Activated CD4-positive, alpha-beta T cell treated with anti-CD3 and anti-CD28 coated beads, Interleukin-2, amount 50 U/mL, for 16 hours (primary cell): ENCODE measurements at regions not wholly inside any gene's neighbourhood (a gene's known extent, or its start where the extent isn't known, plus 50 kb on each side); places are given as distances from the start of the nearest gene placed in this dataset.

ENCODE experiments used
- DNase-seq: peaks from one replicate; pipeline ENCODE4 v3.0.0-alpha.2; 2020

GRCh38 chr11:128298271-128298670 is 289.1 kb downstream of the ETS1 start:
- DNase-seq, result no peak

GRCh38 chr11:128297805-128298204 is 289.6 kb downstream of the ETS1 start:
- no peak for DNase-seq

GRCh38 chr11:128297091-128297651 is 290.2 kb downstream of the ETS1 start:
- DNase-seq, result no peak

GRCh38 chr11:128294671-128295050 is 292.7 kb downstream of the ETS1 start:
- DNase-seq, result no peak

GRCh38 chr11:128294001-128294670 is 293.2 kb downstream of the ETS1 start:
- no peak for DNase-seq

- peak; percentile 53 for DNase-seq
Measured at GRCh38 chr11:128291835-128292234, 295.5 kb downstream of the ETS1 start.

- DNase-seq, result no peak
Measured at GRCh38 chr11:128291007-128291406, 296.4 kb downstream of the ETS1 start.

- peak; percentile 94 for DNase-seq
Measured at GRCh38 chr11:128290106-128290840, 297.1 kb downstream of the ETS1 start.

- DNase-seq, result peak; percentile 97
Measured at GRCh38 chr11:128289048-128289447, 298.3 kb downstream of the ETS1 start.

GRCh38 chr11:128288368-128288767 is 299.0 kb downstream of the ETS1 start:
- DNase-seq, result no peak

- DNase-seq, result no peak
Measured at GRCh38 chr11:128285321-128285720, 302.0 kb downstream of the ETS1 start.

GRCh38 chr11:128284634-128285033 is 302.7 kb downstream of the ETS1 start:
- DNase-seq, result no peak

- DNase-seq, result no peak
Measured at GRCh38 chr11:128283451-128283850, 303.9 kb downstream of the ETS1 start.

GRCh38 chr11:128282053-128282452 is 305.3 kb downstream of the ETS1 start:
- DNase-seq, result no peak

- no peak for DNase-seq
Measured at GRCh38 chr11:128279866-128280265, 307.5 kb downstream of the ETS1 start.

- DNase-seq, result no peak
Measured at GRCh38 chr11:128273736-128274135, 313.6 kb downstream of the ETS1 start.

- DNase-seq, result no peak
Measured at GRCh38 chr11:128271401-128271800, 316.0 kb downstream of the ETS1 start.

GRCh38 chr11:128269466-128269865 is 317.9 kb downstream of the ETS1 start:
- DNase-seq, result no peak

- no peak for DNase-seq
Measured at GRCh38 chr11:128266893-128267292, 320.5 kb downstream of the ETS1 start.

- DNase-seq, result no peak
Measured at GRCh38 chr11:128262463-128263345, 324.7 kb downstream of the ETS1 start.

GRCh38 chr11:128261011-128261421 is 326.3 kb downstream of the ETS1 start:
- DNase-seq, result no peak

- DNase-seq, result no peak
Measured at GRCh38 chr11:128260398-128260797, 327.0 kb downstream of the ETS1 start.

- no peak for DNase-seq
Measured at GRCh38 chr11:128259816-128260215, 327.5 kb downstream of the ETS1 start.
